ENCODE measurements at regions not wholly inside any gene's neighbourhood (a gene's known extent, or its start where the extent isn't known, plus 50 kb on each side); places are given as distances from the start of the nearest gene placed in this dataset.

GRCh38 chr12:85367936-85368335 lies 87.9 kb downstream of the ALX1 start:
- TF ChIP-seq, protein P1, sequence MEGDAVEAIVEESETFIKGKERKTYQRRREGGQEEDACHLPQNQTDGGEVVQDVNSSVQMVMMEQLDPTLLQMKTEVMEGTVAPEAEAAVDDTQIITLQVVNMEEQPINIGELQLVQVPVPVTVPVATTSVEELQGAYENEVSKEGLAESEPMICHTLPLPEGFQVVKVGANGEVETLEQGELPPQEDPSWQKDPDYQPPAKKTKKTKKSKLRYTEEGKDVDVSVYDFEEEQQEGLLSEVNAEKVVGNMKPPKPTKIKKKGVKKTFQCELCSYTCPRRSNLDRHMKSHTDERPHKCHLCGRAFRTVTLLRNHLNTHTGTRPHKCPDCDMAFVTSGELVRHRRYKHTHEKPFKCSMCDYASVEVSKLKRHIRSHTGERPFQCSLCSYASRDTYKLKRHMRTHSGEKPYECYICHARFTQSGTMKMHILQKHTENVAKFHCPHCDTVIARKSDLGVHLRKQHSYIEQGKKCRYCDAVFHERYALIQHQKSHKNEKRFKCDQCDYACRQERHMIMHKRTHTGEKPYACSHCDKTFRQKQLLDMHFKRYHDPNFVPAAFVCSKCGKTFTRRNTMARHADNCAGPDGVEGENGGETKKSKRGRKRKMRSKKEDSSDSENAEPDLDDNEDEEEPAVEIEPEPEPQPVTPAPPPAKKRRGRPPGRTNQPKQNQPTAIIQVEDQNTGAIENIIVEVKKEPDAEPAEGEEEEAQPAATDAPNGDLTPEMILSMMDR (IDR thresholded peaks at IDR 0.05) = no peak
- no peaks in the 10 kb centered on the region for H3K36me3 Mint-ChIP-seq (ENCODE audit: low read depth)

GRCh38 chr12:85369365-85370154 lies 89.5 kb downstream of the ALX1 start:
- DNase-seq (ENCODE audit: low spot score) = no peak
- Mint-ChIP-seq H3K9me3 (ENCODE audit: low read depth) (no peaks in the 10 kb centered on the region), H3K27me3 (ENCODE audit: low read depth) (no peaks in the 10 kb centered on the region), H3K36me3 (ENCODE audit: low read depth) (no peaks in the 10 kb centered on the region), H3K4me1 (ENCODE audit: low read depth) (peaks cover 11% of the 10 kb centered on the region), H3K27ac (ENCODE audit: unreplicated experiment) (no peak overlapping the region), H3K4me3 (ENCODE audit: unreplicated experiment) (no peak overlapping the region)
- TF ChIP-seq, protein P1 (IDR thresholded peaks at IDR 0.05) = no peak

More at GRCh38 chr12:85367936-85368335, 87.9 kb downstream of the ALX1 start:
- Mint-ChIP-seq H3K27ac (ENCODE audit: unreplicated experiment) (no peak overlapping the region), H3K9me3 (ENCODE audit: low read depth) (no peaks in the 10 kb centered on the region), H3K27me3 (ENCODE audit: low read depth) (no peaks in the 10 kb centered on the region), H3K4me1 (ENCODE audit: low read depth) (peaks cover 23% of the 10 kb centered on the region), H3K4me3 (ENCODE audit: unreplicated experiment) (no peak overlapping the region)
- DNase-seq (ENCODE audit: low spot score) = no peak

- H3K9me3 Mint-ChIP-seq (ENCODE audit: low read depth) = no peaks in the 10 kb centered on the region
- no peaks in the 10 kb centered on the region for H3K36me3 Mint-ChIP-seq (ENCODE audit: low read depth)
- H3K4me1 Mint-ChIP-seq (ENCODE audit: low read depth) = peaks cover 11% of the 10 kb centered on the region
- H3K4me3 Mint-ChIP-seq (ENCODE audit: unreplicated experiment) = no peak overlapping the region
- no peak for DNase-seq (ENCODE audit: low spot score)
- H3K27me3 Mint-ChIP-seq (ENCODE audit: low read depth) = no peaks in the 10 kb centered on the region
- H3K27ac Mint-ChIP-seq (ENCODE audit: unreplicated experiment) = no peak overlapping the region
- TF ChIP-seq, protein P1 (IDR thresholded peaks at IDR 0.05) = no peak
Observed at GRCh38 chr12:85373045-85373444, 93.0 kb downstream of the ALX1 start.

DNA sequence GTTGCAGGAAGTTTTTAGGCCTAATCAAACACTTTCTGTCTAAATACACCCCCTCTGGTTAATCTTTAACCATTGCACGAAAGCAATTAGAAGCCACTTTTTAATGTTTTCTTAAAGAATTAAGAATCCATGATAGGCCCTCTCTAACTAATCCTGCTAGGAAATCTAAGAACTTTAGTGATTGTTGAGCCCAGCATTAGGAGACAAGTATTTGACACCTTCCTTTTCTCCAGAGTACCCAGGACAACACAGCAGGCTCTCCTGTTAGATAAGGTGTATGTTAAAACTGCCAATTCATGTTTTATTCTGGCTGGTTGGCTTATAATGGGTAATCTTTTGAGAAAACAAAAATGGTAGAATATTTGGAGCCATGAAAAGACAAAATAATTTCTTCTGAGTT lies 95.0 kb downstream of the ALX1 start:
- no peak overlapping the region for H3K4me3 Mint-ChIP-seq (ENCODE audit: unreplicated experiment)
- H3K27me3 Mint-ChIP-seq (ENCODE audit: low read depth) = no peaks in the 10 kb centered on the region
- no peak for DNase-seq (ENCODE audit: low spot score)
- no peak overlapping the region for H3K27ac Mint-ChIP-seq (ENCODE audit: unreplicated experiment)
- H3K9me3 Mint-ChIP-seq (ENCODE audit: low read depth) = no peaks in the 10 kb centered on the region
- TF ChIP-seq, protein P1 (IDR thresholded peaks at IDR 0.05) = no peak
- no peaks in the 10 kb centered on the region for H3K36me3 Mint-ChIP-seq (ENCODE audit: low read depth)
- peaks cover 2% of the 10 kb centered on the region for H3K4me1 Mint-ChIP-seq (ENCODE audit: low read depth)

DNA sequence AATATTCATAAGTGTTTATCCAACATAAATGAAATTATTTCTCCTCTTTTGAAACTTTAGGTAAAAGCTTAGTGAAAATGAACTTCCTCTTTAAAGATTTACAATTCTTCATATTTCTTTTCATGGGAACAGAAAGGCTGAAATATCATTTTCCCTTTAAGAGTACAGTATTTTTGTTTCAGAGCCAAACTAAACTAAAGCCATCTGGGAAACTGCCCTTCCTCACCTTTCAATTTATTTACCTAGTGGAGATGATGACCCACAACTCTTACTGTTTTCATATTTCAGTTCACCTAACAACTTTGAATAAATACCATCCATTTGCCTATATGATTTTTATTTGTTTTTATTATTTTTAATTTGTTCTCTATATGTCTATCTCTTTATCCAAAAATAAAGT lies 105.4 kb downstream of the ALX1 start:
- DNase-seq (ENCODE audit: low spot score) = no peak
- Mint-ChIP-seq H3K36me3 (ENCODE audit: low read depth) (no peaks in the 10 kb centered on the region), H3K9me3 (ENCODE audit: low read depth) (no peaks in the 10 kb centered on the region), H3K27me3 (ENCODE audit: low read depth) (peaks cover 14% of the 10 kb centered on the region), H3K27ac (ENCODE audit: unreplicated experiment) (no peak overlapping the region), H3K4me1 (ENCODE audit: low read depth) (peaks cover 3% of the 10 kb centered on the region), H3K4me3 (ENCODE audit: unreplicated experiment) (no peak overlapping the region)
- TF ChIP-seq, protein P1 (IDR thresholded peaks at IDR 0.05) = no peak

All from chondrocyte (in vitro differentiated cells).